RWPE1 (cell line): ENCODE measurements at regions not wholly inside any gene's neighbourhood (a gene's known extent, or its start where the extent isn't known, plus 50 kb on each side); places are given as distances from the start of the nearest gene placed in this dataset.

Source experiments
- CTCF ChIA-PET: fragments of 350-600 bp; sonication (Branson Sonifier 250); formaldehyde crosslinking; extraction: SDS; loops from one replicate; lab custom pipeline; 2021; lab: Yijun Ruan, JAX
- POLR2A ChIA-PET: fragments of 400-600 bp; formaldehyde crosslinking; extraction: SDS; loops from one replicate; lab custom pipeline; 2020; ENCODE audit warnings: antibody characterized with exemption; ENCODE audit not compliant: low non-redundant PET; lab: Yijun Ruan, JAX
- DNase-seq: peaks from one replicate; pipeline ENCODE4 v3.0.0; 2012; ENCODE audit warnings: low spot score
- H3K27ac ChIP-seq: fragments of 450-650 bp; 2 replicates; pipeline ENCODE4 v1.5.1; 2017
- CTCF ChIP-seq: fragments of 450-650 bp; conservative IDR thresholded peaks from 2 replicates; pipeline ENCODE4 v1.5.1; 2017; ENCODE audit warnings: low read depth, mild to moderate bottlenecking

GRCh38 chr1:177469519-177469918 is 298.8 kb downstream of the BRINP2 start:
- DNase-seq = no peak
- ChIA-PET POLR2A (no interaction called here), CTCF (interaction anchor here (0.6 kb wide), 1 partner anchor 482 kb away, joined by 3 read pairs; no protein-coding TSS in a partner anchor)
- H3K27ac ChIP-seq = no peak overlapping the region
- no peak for TF ChIP-seq CTCF

- DNase-seq = no peak
- H3K27ac ChIP-seq = no peak overlapping the region
- POLR2A ChIA-PET = no interaction called here
- CTCF ChIA-PET = no interaction called here
- TF ChIP-seq CTCF = no peak
Measured at GRCh38 chr1:177466286-177466685, 295.5 kb downstream of the BRINP2 start.

GRCh38 chr1:177464686-177465085 is 293.9 kb downstream of the BRINP2 start:
- ChIA-PET CTCF (no interaction called here), POLR2A (no interaction called here)
- H3K27ac ChIP-seq = no peak overlapping the region
- DNase-seq = no peak
- TF ChIP-seq CTCF = no peak

- H3K27ac ChIP-seq = no peak overlapping the region
- ChIA-PET POLR2A (no interaction called here), CTCF (interaction anchor here (0.6 to 1.4 kb wide), 4 partner anchors 39 to 495 kb away, joined by 3 to 4 read pairs (median 4); no protein-coding TSS in a partner anchor)
- DNase-seq = no peak
- TF ChIP-seq CTCF = no peak
Measured at GRCh38 chr1:177451191-177451590, 280.4 kb downstream of the BRINP2 start.

GRCh38 chr1:177448652-177449357 is 278.0 kb downstream of the BRINP2 start:
- CTCF ChIA-PET = no interaction called here
- POLR2A ChIA-PET = no interaction called here
- no peak overlapping the region for H3K27ac ChIP-seq
- DNase-seq = no peak
- no peak for TF ChIP-seq CTCF

GRCh38 chr1:177448036-177448615 is 277.4 kb downstream of the BRINP2 start:
- POLR2A ChIA-PET = no interaction called here
- CTCF ChIA-PET = no interaction called here
- no peak overlapping the region for H3K27ac ChIP-seq
- DNase-seq = no peak
- TF ChIP-seq CTCF = no peak
